K562 (cell line): ENCODE measurements at regions not wholly inside any gene's neighbourhood (a gene's known extent, or its start where the extent isn't known, plus 50 kb on each side); places are given as distances from the start of the nearest gene placed in this dataset.

Experiments used
- ATAC-seq: fragments of 200-7000 bp; cut with Tn5 transposase; 3 replicates; pipeline ENCODE4 v1.9.1; 2020; ENCODE audit warnings: moderate library complexity
- BruUV-seq: library from RNA; stranded (reverse); fragments of 400-500 nt; replicated peaks from 2 replicates; lab custom pipeline; 2021; lab: Mats Ljungman, UMichigan
- CTCF ChIA-PET: fragments of 300-600 bp; formaldehyde crosslinking; extraction: SDS; loops from one replicate; lab custom pipeline; 2021; ENCODE audit warnings: low intra/inter-chr PET ratio; lab: Yijun Ruan, JAX
- POLR2A ChIA-PET: fragments of 300-600, 350-650 bp; sonication (Branson Sonifier 250); formaldehyde crosslinking; extraction: SDS; loops from one replicate; lab custom pipeline; 2021; ENCODE audit warnings: antibody characterized with exemption, inconsistent platforms; lab: Yijun Ruan, JAX
- DNase-seq, 4 experiments: peaks; one replicate each; pipeline versions ENCODE4 v3.0.0 to v3.0.0-alpha.2; 2011 to 2018; ENCODE audit warnings: low spot score in 3 of 4, mixed read lengths in 3 of 4; ENCODE audit errors: extremely low read depth in 1 of 4
- FAIRE-seq: peaks from 2 replicates; lab custom pipeline; 2011; peaks lifted over from hg19 to GRCh38; lab: Jason Lieb, UNC
- H2AFZ ChIP-seq: 2 replicates; pipeline ENCODE4 v1.6.0; 2011; ENCODE audit warnings: low read depth, low read length, control low read depth, inconsistent platforms
- H3K27ac ChIP-seq: fragments of 200-600 bp; 3 replicates; pipeline ENCODE4 v1.8.0; 2011; ENCODE audit warnings: low read depth, mild to moderate bottlenecking, control low read depth, inconsistent platforms, low read length, moderate library complexity, mixed read lengths; ENCODE audit errors: extremely low read depth
- H3K27me3 ChIP-seq, 2 experiments: fragments of 300-600 bp in 1 of 2; 2 replicates in 1 of 2; 3 replicates in 1 of 2; pipeline versions ENCODE4 v1.6.0 to v1.8.0; 2011; ENCODE audit warnings: inconsistent platforms in 2 of 2, low read length in 2 of 2, mild to moderate bottlenecking in 1 of 2, mixed read lengths in 1 of 2, moderate library complexity in 1 of 2; ENCODE audit not compliant: control insufficient read depth in 2 of 2, insufficient read depth in 2 of 2
- H3K36me3 ChIP-seq: fragments of 300-600 bp; 3 replicates; pipeline ENCODE4 v1.8.0; 2011; ENCODE audit warnings: mild to moderate bottlenecking, low read length, inconsistent platforms; ENCODE audit not compliant: control insufficient read depth, insufficient read depth
- H3K4me1 ChIP-seq, 2 experiments: fragments of 200-600 bp in 1 of 2; replicated peaks in 1 of 2; 2 replicates in 1 of 2; 3 replicates in 1 of 2; pipeline versions ENCODE4 v1.5.1 to v1.8.0; 2011; ENCODE audit warnings: inconsistent platforms in 2 of 2, low read length in 2 of 2, mild to moderate bottlenecking in 1 of 2, mixed read lengths in 1 of 2, moderate library complexity in 1 of 2; ENCODE audit not compliant: control insufficient read depth in 2 of 2, insufficient read depth in 2 of 2
- H3K4me2 ChIP-seq: 2 replicates; pipeline ENCODE4 v1.6.1; 2011; ENCODE audit warnings: low read length, control low read depth, inconsistent platforms, mixed read lengths; ENCODE audit not compliant: insufficient read depth
- H3K4me3 ChIP-seq: fragments of 200-600 bp; sonication (generic), shearing (Covaris generic); 2 replicates; pipeline ENCODE4 v1.5.1; 2016; ENCODE audit warnings: control low read depth, inconsistent platforms
- H3K79me2 ChIP-seq: fragments of 200-600 bp; 3 replicates; pipeline ENCODE4 v1.8.0; 2011; ENCODE audit warnings: low read length, inconsistent platforms; ENCODE audit not compliant: control insufficient read depth, insufficient read depth
- H3K9ac ChIP-seq, 2 experiments: 2 replicates each; pipeline versions ENCODE4 v1.6.0 to v1.6.1; 2011; ENCODE audit warnings: low read depth in 2 of 2, low read length in 2 of 2, control low read depth in 1 of 2, inconsistent platforms in 1 of 2, mild to moderate bottlenecking in 1 of 2, mixed read lengths in 1 of 2; ENCODE audit not compliant: insufficient read depth in 1 of 2
- H3K9me1 ChIP-seq: one replicate; pipeline ENCODE4 v1.6.0; 2011; ENCODE audit warnings: inconsistent platforms, mild to moderate bottlenecking, low read length, moderate library complexity; ENCODE audit not compliant: control insufficient read depth, insufficient read depth
- H3K9me3 ChIP-seq: replicated peaks from 2 replicates; pipeline ENCODE4 v1.5.1; 2011; ENCODE audit warnings: low read depth, low read length, inconsistent platforms; ENCODE audit not compliant: control insufficient read depth, insufficient read depth
- H4K20me1 ChIP-seq: replicated peaks from 2 replicates; pipeline ENCODE4 v1.6.1; 2011; ENCODE audit warnings: low read length, inconsistent platforms, mixed read lengths; ENCODE audit not compliant: control insufficient read depth, insufficient read depth
- BCLAF1 ChIP-seq, 2 experiments: fragments of 450-650 bp in 1 of 2; IDR thresholded peaks; 2 replicates each; pipeline ENCODE4 v1.6.1; 2011 to 2017; ENCODE audit warnings: low read depth in 2 of 2, antibody characterized with exemption in 1 of 2, borderline replicate concordance in 1 of 2, low read length in 1 of 2, mild to moderate bottlenecking in 1 of 2, mixed read lengths in 1 of 2; ENCODE audit not compliant: control insufficient read depth in 1 of 2
- CEBPZ ChIP-seq: fragments of 150-350 bp; IDR thresholded peaks from 2 replicates; pipeline ENCODE4 v1.6.1; 2014; ENCODE audit warnings: low read depth, mild to moderate bottlenecking, low read length, borderline replicate concordance
- FOXK2 ChIP-seq, 2 experiments: fragments of 450-650 bp; IDR thresholded peaks in 1 of 2; conservative IDR thresholded peaks in 1 of 2; 2 replicates each; pipeline ENCODE4 v1.6.1; 2016; ENCODE audit warnings: low read depth in 2 of 2, mild to moderate bottlenecking in 1 of 2
- GABPA ChIP-seq: fragments of 200-800 bp; sonication (Bioruptor generic); conservative IDR thresholded peaks from 2 replicates; pipeline ENCODE4 v1.6.1; 2016; ENCODE audit warnings: low read depth, missing genetic modification characterization, missing compliant biosample characterization
- MNT ChIP-seq, 2 experiments: fragments of 450-650 bp; conservative IDR thresholded peaks; 2 replicates each; pipeline ENCODE4 v1.6.1; 2017; ENCODE audit warnings: mild to moderate bottlenecking in 2 of 2, moderate library complexity in 2 of 2
- NR2C1 ChIP-seq, 2 experiments: fragments of 450-650 bp; IDR thresholded peaks; 2 replicates each; pipeline ENCODE4 v1.6.1; 2017; ENCODE audit warnings: mild to moderate bottlenecking in 2 of 2, antibody characterized with exemption in 1 of 2, inconsistent platforms in 1 of 2, missing compliant biosample characterization in 1 of 2, missing genetic modification characterization in 1 of 2
- THAP7 ChIP-seq: fragments of 250-450 bp; sonication (Bioruptor Pico); IDR thresholded peaks from 2 replicates; pipeline ENCODE4 v1.5.0; 2021
- ZNF347 ChIP-seq: fragments of 450-650 bp; formaldehyde crosslinking; IDR thresholded peaks from 2 replicates; pipeline ENCODE4 v1.4.0; 2020; ENCODE audit warnings: low read depth, mild to moderate bottlenecking, moderate library complexity
- ZNF395 ChIP-seq: fragments of 200-800 bp; sonication (Bioruptor generic); IDR thresholded peaks from 2 replicates; pipeline ENCODE4 v1.6.1; 2017; ENCODE audit warnings: missing genetic modification characterization, missing compliant biosample characterization
- WGBS: fragments of 100-300 bp; shearing (Covaris generic); methylation state at CpG from one replicate; pipeline ENCODE4 v1.1.6; 2016; ENCODE audit warnings: low coverage, mixed read lengths; ENCODE audit not compliant: insufficient coverage; ENCODE audit errors: missing lambda C conversion rate; 5-methylcytosine and 5-hydroxymethylcytosine counted together
- in situ Hi-C: fragments of 300-500 bp; cut with MboI; formaldehyde crosslinking; loops from 4 replicates; pipeline ENCODE4 v1.15.0; 2018; ENCODE audit warnings: inconsistent platforms, mixed read lengths
- intact Hi-C: fragments of 100-400 bp; cut with micrococcal nuclease; formaldehyde crosslinking; loops from 2 replicates; pipeline ENCODE4 v1.14.2; 2022

GRCh38 chr6:14275493-14275851 lies 157.9 kb downstream of the CD83 start (continued):
- TF ChIP-seq BCLAF1 (IDR thresholded peaks at IDR 0.05; ENCODE audit: borderline replicate concordance in 1 of 2, control insufficient read depth in 1 of 2, low read depth in 2 of 2, low read length in 1 of 2), result no peak
- TF ChIP-seq THAP7 (CRISPR knock-in tag), result no peak

- no peak overlapping the region for H3K9ac ChIP-seq
- no peak overlapping the region for H3K4me3 ChIP-seq
- H4K20me1 ChIP-seq, result no peaks in the 10 kb centered on the region
- H2AFZ ChIP-seq, result no peak overlapping the region
- H3K4me2 ChIP-seq, result no peak overlapping the region
- H3K27ac ChIP-seq, result no peak overlapping the region
- POLR2A ChIA-PET, result no interaction called here
- in situ Hi-C loops, result no loop called here
- no peaks in the 10 kb centered on the region for H3K36me3 ChIP-seq
- FAIRE-seq (no peak), ATAC-seq (no peak), DNase-seq (no peak)
- CTCF ChIA-PET, result no interaction called here
- peaks cover 5 to 8% of the 10 kb centered on the region in 2 experiments for H3K4me1 ChIP-seq
- intact Hi-C loops, result no loop called here
- peaks cover 5 to 39% of the 10 kb centered on the region in 2 experiments; a peak in 4 of 5 replicates for H3K27me3 ChIP-seq
- WGBS, result 0% methylated on average over 4 of the region's 4 CpGs
- BruUV-seq, result no TSS peak
- H3K9me3 ChIP-seq, result peaks cover 6% of the 10 kb centered on the region
- no peaks in the 10 kb centered on the region for H3K79me2 ChIP-seq
- H3K9me1 ChIP-seq, result no peaks in the 10 kb centered on the region
- TF ChIP-seq FOXK2 (conservative IDR thresholded peaks at IDR 0.05 in 1 of 2, IDR thresholded peaks at IDR 0.05 in 1 of 2; ENCODE audit: low read depth in 2 of 2), result no peak
- TF ChIP-seq CEBPZ, result no peak
- TF ChIP-seq ZNF347, result no peak
- TF ChIP-seq MNT (conservative IDR thresholded peaks at IDR 0.05), result no peak
- TF ChIP-seq GABPA (tag), result no peak
- no peak for TF ChIP-seq NR2C1 (IDR thresholded peaks at IDR 0.05)
- TF ChIP-seq NR2C1 (tag; IDR thresholded peaks at IDR 0.05), result no peak
- TF ChIP-seq ZNF395, result no peak
Observed at GRCh38 chr6:14276071-14276470, 158.5 kb downstream of the CD83 start.
